Epidermal melanocyte (primary cell): ENCODE measurements at regions not wholly inside any gene's neighbourhood (a gene's known extent, or its start where the extent isn't known, plus 50 kb on each side); places are given as distances from the start of the nearest gene placed in this dataset.

Experiments used
- DNase-seq: peaks from one replicate; pipeline ENCODE4 v3.0.0; 2011; ENCODE audit warnings: low spot score; ENCODE audit not compliant: insufficient read length

DNA sequence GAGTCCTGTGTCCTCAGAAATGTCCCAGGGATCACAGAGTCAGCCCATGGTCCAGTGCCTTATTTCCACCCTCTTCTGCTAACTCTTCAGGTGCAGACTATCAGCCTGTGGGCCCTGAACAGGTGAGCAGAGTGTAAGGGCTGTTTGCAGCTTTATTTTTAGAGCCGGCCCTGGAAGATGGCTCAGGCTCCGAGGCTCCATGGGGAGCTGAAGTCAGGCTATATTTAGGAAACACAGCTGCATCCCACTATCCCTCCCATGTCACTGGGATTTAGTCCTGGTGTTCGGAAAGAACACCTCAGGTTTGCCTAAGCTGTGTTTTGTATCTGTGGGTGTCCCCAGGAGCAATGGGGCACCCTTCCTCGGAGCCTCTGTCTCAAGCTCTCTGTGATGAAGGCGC lies 126.9 kb downstream of the RPS24 start:
- DNase-seq: no peak

GRCh38 chr10:78162853-78163252 lies 129.2 kb downstream of the RPS24 start:
- DNase-seq: no peak

- DNase-seq: peak; percentile 21
Observed at GRCh38 chr10:78164702-78165101, 131.0 kb downstream of the RPS24 start.

- no peak for DNase-seq
Observed at GRCh38 chr10:78165172-78165571, 131.5 kb downstream of the RPS24 start.

- no peak for DNase-seq
Observed at GRCh38 chr10:78165617-78166016, 132.0 kb downstream of the RPS24 start.

GRCh38 chr10:78166261-78166660 lies 132.6 kb downstream of the RPS24 start:
- no peak for DNase-seq

GRCh38 chr10:78169214-78169613 lies 135.6 kb downstream of the RPS24 start:
- DNase-seq: no peak

DNA sequence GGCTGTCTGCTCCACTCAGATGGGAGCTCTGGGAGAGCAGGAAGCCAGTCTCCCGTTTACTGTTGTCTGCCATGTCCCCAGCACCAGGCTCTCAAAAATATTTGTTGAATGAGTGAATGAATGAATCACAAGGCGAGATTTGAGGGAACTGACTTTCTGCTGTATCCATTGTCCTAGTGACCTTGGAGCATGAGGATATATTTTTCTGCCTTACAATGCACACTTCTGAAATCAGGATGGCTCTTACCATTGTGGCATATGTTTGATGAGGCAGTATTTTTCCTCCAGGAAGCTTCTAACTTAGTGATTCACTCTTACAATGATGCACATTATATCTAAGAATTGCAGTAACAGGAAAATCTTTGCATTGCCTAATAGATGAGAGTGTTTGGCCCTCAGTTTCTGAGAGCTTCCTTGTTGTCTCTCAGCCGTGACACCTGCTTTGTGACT lies 136.4 kb downstream of the RPS24 start:
- no peak for DNase-seq

DNA sequence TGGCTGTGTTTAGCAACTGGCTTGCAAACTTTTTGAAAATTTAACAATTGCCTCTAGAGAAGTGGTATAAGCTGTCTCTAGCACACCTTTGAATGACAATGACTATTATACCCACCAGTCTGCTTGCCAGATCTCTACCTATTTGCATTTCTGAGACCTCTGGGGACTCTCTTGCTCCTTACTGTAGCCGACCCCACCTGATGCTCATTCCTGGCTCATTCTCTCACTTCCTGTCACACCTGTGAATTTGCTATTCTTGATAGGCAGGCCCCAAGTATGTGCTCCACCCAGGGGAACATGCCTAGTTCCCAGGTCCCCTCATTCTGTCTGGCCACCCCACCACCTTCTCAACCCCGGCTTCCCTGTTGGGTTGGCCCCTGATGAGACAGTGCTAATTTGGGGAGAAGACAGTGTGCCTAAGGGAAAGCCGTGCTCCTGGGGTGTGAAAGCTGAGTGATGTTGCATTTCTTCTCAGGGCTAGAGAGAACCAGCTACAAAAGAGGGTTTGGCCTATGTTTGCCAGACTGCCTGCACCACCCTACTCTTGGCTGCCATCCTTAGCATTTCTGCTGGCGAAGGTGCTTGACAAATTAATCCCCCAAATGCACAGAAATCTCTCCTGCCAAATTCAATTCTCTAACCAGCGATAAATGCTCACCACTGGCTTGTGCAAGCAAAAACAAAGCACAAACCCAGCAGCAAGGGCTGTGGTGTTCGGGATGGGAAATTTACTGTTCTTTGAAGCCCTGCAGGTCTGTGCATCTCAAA lies 138.2 kb downstream of the RPS24 start:
- DNase-seq: no peak

DNA sequence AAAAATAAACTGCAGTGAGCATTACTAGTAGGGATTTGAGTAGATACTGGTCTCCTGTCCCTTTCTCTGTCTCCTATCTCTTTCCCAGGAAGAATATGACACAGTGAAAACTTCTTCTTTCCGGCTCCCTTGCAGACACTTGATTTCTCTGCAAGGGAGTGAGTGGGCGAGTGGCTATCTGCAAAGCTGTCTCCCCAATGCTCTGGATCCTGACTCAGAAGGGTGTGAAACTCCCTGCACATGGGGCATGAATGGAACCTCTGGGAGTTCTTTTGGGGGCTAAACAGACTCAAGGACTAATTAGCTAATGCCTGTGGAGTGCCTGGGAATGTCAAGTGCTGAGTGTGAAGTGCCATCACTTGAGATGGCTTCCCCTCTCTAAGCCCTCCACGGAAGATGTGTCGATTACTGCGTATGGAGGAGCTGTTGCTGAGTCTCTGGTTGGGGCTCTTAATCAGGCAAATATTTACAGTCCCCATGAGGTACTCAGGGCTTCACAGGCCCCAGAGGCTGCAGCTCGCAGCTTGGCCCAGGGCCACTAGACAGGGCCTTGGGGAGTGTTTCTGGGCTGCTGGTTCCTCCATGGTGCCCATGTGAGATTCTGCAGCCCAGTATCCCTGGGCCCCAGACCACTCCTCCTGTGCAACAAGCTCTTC lies 139.8 kb downstream of the RPS24 start:
- no peak for DNase-seq

DNA sequence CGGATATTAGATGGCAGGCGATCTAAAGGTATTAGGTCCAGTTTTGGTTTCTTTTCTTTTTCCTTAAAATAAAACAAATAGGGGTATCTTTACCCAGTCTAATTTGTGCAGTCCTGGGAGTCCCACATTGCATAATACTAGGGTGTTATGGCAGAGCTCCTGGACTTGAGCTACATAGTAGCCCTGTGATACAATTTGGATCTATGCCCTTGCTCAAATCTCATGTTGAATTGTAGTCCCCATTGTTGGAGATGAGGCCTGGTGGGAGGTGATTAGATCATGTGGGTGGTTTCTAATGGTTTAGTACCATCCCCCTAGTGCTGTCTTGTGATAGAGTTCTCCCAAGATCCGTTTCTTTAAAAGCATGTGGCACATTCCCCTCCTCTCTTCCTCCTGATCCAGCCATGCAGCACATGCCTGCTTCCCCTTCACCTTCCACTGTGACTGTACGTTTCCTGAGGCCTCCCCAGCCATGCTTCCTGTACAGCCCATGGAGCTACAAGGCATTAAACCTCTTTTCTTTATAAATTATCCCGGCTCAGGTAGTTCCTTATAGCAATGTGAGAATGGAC lies 141.9 kb downstream of the RPS24 start:
- no peak for DNase-seq

DNA sequence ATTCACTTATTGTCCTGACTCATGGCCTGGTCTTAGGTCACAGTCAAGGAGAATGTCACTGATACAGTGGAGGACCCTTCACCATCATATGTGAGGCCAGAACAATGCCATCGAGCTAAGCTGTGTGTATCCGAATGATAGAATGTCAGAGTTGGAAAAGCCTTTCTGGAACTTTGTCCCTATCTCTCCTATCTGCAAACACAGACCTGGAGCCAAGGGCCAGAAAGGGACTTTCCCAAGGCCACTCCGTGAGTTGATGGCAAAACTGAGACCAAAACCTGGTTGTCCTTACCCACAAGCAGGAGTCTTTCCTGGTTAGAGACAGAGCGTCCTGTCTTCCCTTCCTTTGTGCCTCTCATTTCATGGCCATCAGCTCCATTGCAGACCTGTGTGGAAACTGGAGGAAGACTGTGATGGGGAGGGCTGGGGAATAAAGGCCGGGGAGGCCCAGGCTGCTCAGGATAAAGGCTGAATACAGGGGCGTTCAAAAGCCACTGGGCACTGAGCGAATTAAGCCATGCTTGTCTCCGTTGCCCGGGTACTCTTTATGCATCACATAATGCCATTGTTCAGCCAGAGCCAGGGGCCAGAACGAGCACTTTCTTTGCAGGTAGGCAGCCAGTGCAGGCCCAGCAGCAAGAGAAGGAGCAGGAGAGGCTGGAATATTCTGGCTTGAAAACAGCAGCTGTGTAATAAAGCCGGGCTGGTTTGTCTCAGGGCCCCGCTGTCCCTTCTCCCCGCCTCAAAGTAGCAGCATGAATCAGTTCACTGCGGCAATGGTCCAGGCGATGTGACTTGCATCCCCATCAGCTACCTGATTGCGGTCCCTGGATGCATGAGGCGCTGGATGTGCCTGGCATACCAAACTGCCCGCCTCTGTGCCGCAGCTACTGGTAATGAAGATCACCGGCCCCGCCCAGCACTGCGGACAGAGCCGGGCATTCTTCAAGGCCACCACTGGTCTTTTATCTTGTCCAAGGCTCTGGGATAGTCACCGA lies 143.0 kb downstream of the RPS24 start:
- no peak for DNase-seq

DNA sequence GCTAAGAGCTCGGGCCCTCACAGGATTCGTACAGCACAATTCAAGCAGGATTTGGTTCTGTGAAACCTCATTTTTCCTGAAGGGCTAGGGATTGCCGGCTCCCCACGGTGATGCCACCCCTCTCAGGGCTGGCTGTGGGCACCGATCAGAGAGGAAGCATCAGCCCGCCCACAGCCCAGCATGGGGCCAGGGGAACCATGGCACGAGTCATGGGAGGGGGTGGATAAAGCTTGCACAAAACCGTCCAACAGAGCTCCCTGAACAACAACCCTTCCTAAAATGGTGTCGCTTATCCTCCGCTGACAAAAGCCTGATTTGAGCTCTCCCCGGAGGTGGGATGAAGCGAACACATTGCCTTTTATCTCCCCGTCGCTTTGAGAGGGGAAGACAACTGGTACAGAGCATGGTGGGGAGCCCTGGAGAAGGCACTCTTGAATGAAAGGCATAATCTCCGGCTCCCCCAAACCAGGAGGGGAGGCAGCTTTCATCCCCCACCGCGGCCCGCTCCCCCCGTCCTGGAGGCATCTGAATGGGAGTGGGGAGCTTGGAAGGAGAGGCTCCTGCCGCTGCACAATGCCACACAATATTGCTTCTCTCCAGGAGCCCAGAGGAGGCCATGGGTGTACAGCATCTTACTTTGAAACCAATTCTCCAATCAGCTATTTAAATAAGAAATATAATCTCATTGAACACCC lies 144.0 kb downstream of the RPS24 start:
- DNase-seq: no peak

DNA sequence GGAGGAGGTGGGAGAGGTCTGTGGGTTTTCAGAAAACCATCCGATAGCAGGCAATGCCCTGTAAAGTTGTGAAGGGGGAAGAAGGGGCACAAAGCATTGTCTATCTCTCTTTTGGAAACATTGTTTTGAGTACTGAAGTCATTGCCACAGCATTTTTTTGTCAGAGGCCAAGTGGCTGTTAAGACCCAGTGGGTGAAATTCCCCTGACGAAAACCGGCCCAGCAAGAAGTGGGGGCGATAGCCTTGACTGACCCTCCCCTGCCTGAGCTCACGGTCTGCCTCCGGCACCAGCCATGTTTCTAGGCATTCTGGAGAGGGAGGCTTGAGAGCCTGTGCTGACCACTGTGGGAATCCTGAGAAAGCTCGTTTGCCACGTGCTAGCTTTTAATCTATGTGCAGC lies 144.7 kb downstream of the RPS24 start:
- DNase-seq: no peak

- DNase-seq: no peak
Observed at GRCh38 chr10:78178940-78179339, 145.3 kb downstream of the RPS24 start.

DNA sequence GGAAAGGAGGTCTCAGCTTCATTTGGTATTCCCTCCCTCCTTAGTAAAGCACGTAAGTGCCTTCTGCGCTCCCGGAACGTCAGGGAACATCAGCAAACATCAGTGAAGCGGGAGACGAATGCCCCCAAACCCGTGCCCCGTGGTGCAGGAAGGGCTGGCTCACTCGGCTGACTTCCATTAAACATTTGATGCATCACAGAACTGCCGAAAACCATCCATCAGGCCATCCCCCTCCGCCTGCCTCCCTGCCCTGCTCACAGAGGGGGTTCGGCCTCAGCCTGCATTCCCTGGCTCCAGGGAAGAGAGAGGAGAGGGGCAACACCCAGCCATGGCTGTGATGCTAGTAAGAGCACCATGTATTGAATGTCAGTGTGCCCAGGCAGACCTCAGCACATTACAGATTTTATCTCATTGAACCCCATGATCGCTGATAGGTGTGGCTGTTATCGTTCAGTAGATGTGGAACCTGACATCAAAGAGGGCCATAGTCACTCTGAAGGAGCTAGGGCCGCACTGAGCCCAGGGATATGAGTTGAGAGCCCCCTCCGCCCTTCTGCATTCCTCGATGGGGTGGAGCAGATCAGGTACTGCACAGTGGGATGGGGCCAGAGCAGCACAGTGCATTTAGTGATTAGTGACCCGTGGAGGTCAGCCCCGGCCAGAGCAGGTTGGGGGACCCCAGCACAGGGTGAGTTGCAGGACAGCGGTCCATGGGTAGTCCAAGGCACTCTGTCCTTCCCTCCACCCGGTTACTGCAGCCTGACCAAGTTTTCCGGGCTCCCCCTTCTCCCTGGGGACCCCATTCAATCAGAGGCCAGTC lies 146.4 kb downstream of the RPS24 start:
- DNase-seq: no peak

DNA sequence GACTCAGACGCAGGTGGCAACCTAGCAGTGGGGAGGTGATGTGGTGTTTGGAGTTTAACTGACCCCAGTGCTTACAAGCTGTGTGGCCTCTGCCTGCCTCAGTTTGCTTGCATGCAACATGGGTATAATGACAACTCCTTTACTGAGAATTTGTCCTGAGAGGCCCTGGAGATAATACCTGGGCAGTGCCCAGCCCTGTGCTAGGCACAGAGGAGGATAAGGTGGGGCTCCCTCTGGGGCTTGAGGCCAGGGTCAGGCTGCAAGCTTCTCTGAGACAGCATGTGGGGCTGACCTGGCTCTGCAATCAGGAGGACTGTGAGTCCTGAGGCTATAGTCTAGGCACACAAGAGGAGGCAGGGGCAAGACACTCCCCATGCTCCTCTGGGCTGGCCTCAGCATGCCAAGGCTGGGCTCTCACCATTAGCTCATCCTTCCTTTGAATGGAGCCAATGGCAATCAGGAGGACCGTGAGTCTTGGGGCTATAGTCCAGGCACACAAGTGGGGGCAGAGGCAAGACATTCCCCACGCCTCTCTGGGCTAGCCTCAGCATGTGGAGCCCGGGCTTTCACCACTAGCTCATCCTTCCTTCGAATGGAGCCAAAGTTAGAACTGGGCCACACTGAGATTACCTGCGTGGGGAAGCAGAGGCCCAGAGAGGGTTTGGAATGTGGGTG lies 147.9 kb downstream of the RPS24 start:
- no peak for DNase-seq

DNA sequence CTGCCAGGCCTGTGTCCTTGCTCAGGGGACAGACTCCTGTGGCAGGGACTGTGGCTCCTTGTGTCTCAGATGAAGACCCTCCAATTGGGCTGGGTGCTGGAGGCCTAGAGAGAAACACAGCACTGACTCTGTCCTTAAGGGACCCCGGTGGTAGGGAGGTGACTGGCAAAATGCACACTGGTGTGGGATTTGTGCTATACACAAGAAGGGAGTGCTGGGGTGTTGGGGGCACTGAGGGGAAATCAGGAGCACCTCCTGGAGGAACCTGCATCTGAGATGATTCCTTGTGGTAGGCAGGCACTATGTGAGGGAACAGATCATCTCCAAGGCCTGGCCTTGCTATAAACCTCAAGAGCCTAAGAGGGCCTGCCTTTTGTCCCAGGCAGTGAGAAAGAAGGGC lies 149.2 kb downstream of the RPS24 start:
- no peak for DNase-seq
